Stimulated activated CD8-positive, alpha-beta memory T cell treated with anti-CD3 and anti-CD28 coated beads, Interleukin-12 subunit alpha, Interleukin-12 subunit beta, amount 100 ng/mL, for 24 hours (primary cell): ENCODE measurements at regions not wholly inside any gene's neighbourhood (a gene's known extent, or its start where the extent isn't known, plus 50 kb on each side); places are given as distances from the start of the nearest gene placed in this dataset.

Experiments
- DNase-seq: peaks from one replicate; pipeline ENCODE4 v3.0.0-alpha.2; 2020; ENCODE audit errors: extremely low read depth

- no peak for DNase-seq
These were observed 452.3 kb downstream of the ZSWIM6 start for GRCh38 chr5:61784341-61784740.

DNA sequence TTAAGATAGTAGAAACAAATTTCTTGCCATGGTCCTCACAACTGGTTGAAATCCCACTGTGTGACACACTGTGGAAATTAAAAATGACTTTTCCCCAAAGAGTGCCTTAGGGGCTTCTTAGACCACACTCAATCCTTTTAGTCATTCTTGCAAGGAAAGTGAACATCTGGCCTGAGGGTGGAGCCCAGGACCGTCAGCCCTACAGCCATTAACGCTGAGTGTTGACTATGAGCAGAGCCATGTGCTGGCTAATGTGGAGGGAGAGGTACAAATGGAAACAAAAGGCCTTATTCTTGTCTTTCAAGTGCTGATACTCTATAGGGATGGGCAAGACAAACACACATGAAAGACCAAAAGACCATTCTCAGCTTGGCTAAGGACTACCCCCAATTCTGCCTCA lies 456.5 kb downstream of the ZSWIM6 start:
- DNase-seq = no peak

DNA sequence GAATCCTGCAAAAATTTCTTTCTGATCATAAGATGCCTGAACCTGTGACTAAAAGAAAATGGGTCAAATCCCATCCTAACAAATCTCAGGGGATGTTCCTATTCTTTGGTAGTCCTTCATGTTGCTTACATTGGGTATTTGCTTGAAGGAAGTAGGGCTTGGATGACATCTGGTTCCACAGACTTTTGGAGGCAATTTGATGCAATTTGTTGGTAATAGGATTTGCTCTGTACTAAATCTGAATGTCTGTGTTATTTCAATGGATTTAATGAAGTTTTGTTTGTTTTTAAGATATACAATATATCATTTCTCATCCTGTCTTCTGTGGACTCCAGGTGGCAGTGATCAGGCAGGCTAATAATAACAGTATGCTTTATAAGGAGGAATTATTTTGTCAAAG lies 457.9 kb downstream of the ZSWIM6 start:
- no peak for DNase-seq

- no peak for DNase-seq
These were observed 458.6 kb downstream of the ZSWIM6 start for GRCh38 chr5:61790678-61791077.

- DNase-seq = no peak
These were observed 464.7 kb downstream of the ZSWIM6 start for GRCh38 chr5:61796773-61797172.

GRCh38 chr5:61800450-61800849 lies 468.4 kb downstream of the ZSWIM6 start:
- no peak for DNase-seq

DNA sequence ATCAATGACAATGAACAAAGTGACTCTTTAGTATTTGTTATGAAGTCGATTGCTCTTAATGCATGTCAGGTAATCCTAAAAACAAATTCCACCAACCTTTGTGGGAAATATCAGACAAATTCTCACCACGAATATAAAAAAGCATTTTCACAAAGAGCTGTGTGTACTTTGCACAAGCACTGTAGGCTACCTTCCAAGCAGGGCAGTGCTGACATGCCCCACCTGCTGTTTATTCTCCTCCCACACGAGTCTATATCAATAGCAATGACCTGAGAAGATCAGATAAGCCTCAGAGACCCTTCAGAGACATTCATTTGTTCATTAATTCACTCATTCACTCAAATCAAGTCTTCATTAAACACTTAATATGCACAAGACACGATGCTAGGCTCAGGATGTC lies 469.1 kb downstream of the ZSWIM6 start:
- no peak for DNase-seq

- no peak for DNase-seq
These were observed 470.4 kb downstream of the ZSWIM6 start for GRCh38 chr5:61802456-61802855.

DNA sequence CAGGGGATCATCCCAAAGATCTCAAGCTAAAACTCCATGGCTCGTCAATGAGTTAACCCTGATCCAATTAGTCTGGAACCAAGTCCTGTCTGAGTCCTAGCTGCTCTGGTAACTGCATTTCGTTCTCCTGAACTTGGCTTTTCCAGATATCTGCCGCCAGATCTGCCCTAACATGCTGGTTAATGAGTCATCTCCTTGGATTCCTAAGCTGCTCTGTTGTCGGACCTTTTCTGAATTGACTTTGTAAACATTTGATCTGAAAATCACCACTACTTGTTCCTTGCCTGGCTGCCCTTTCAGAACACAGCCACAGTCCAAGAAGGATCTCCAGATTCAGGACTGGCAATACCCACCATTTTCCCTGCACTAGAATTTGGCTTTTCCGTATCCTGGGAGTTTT lies 473.0 kb downstream of the ZSWIM6 start:
- DNase-seq = no peak

GRCh38 chr5:61806491-61807020 lies 474.5 kb downstream of the ZSWIM6 start:
- no peak for DNase-seq

DNA sequence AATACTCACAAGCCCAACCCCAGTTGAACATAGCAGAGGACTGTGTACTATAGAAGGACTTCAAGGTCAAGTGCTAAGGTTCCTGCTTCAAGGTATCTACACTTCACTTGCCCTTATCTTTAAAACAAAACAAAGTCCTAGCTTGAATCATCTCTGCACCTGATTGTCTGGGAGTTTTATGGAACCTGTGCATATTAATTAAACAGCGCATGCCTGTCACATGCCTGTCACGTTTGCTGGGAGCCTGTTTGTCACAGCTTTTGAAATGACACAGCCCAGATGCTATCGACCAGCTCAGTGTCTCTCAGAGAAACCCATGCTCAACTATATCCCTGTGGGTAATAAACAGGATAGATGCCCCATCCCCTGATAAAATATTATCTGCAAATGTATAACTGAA lies 476.0 kb downstream of the ZSWIM6 start:
- DNase-seq = no peak

DNA sequence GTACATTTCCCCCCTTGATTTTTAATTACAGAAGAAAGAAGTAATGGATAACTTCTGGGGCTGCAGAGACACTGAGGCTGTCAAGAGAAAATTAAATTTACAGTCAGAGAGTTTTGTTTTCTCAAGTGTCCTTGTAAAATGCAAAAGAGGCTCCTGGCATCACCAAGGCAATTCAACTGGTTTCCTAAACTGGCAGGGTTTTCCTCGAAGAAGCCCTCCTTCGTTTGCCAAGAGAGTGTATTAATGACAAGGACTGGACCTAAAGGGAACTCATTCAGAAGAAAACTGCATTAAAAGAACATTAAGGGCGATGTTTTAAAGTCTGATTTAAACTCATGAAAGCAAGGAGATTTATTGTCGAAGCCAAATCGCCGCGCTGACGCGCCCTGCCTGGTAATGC lies 476.9 kb downstream of the ZSWIM6 start:
- DNase-seq = no peak

DNA sequence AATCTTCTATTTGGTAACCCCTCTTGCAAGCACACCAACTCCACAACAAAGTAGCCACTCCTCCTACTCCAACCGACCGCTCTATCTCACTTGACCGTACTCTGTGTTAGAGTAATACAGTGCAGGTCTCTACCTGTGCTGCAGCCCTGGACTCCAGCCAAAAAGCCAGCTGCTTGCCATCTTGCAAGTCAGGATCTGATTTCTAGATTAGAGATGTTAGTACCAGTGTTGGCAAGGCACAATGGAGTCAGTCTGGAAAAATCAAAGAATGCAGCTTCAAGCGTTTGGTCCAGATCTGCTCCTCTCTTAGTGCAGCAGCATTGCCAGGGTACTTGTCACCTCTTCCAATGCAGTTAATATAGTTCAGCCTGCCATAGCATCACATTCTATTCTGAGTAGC lies 477.6 kb downstream of the ZSWIM6 start:
- no peak for DNase-seq

- DNase-seq = no peak
These were observed 479.0 kb downstream of the ZSWIM6 start for GRCh38 chr5:61811052-61811451.

- no peak for DNase-seq
These were observed 481.3 kb downstream of the ZSWIM6 start for GRCh38 chr5:61813361-61813760.

- DNase-seq = no peak
These were observed 483.3 kb downstream of the ZSWIM6 start for GRCh38 chr5:61815339-61815738.

GRCh38 chr5:61816146-61816545 lies 484.1 kb downstream of the ZSWIM6 start:
- no peak for DNase-seq

GRCh38 chr5:61816585-61817450 lies 484.8 kb downstream of the ZSWIM6 start:
- DNase-seq = no peak

GRCh38 chr5:61817472-61818326 lies 485.6 kb downstream of the ZSWIM6 start:
- no peak for DNase-seq

- DNase-seq = no peak
These were observed 485.2 kb upstream of the KIF2A start for GRCh38 chr5:61820836-61821235.

GRCh38 chr5:61821561-61821960 lies 484.4 kb upstream of the KIF2A start:
- DNase-seq = no peak

GRCh38 chr5:61822584-61822983 lies 483.4 kb upstream of the KIF2A start:
- no peak for DNase-seq

GRCh38 chr5:61823065-61823464 lies 482.9 kb upstream of the KIF2A start:
- DNase-seq = no peak
